ENCODE measurements at regions not wholly inside any gene's neighbourhood (a gene's known extent, or its start where the extent isn't known, plus 50 kb on each side); places are given as distances from the start of the nearest gene placed in this dataset.

- TF ChIP-seq CTCF (IDR thresholded peaks at IDR 0.05; ENCODE audit: low read depth, low read length) (no peak), POLR2A (IDR thresholded peaks at IDR 0.05; ENCODE audit: extremely low read depth, insufficient read length) (no peak)
Observed at GRCh38 chr18:49725809-49726674, 87.3 kb downstream of the ACAA2 start.

Measured in NB4 (cell line).